ENCODE measurements at regions not wholly inside any gene's neighbourhood (a gene's known extent, or its start where the extent isn't known, plus 50 kb on each side); places are given as distances from the start of the nearest gene placed in this dataset.

DNA sequence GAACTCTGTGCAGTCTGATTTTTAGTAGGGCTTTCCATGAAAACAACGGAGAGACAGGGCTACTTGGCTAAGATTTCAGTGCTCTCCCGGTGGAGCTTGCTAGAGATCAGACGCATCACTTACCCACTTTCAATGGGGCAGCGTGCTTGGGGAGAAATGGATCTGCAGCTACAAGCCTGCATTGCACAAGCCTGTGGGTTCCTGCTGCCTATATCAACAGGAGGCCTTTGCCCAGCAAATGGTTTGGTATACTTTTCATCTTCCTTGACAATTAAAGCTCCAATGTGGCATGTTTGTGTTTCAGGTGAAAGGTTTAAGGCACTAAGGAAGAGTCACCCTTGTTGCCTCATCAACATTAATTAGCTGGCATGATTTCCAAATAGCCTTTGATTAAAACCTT lies 136.0 kb upstream of the FOXQ1 start:
- intact Hi-C loops (cut with micrococcal nuclease; ENCODE audit: unreplicated experiment) (no loop called here), in situ Hi-C loops (cut with MboI) (no loop called here)
- FAIRE-seq (no peak), ATAC-seq (no peak), DNase-seq (ENCODE audit: low read depth, low spot score) (no peak)
- TF ChIP-seq HCFC1 (IDR thresholded peaks at IDR 0.05; ENCODE audit: low read length) (no peak), MEF2B (IDR thresholded peaks at IDR 0.05; ENCODE audit: partially characterized antibody, poor library complexity, severe bottlenecking) (no peak), SRF (IDR thresholded peaks at IDR 0.05; ENCODE audit: low read depth in 2 of 2, low read length in 2 of 2) (no peak), ZNF207 (IDR thresholded peaks at IDR 0.05; ENCODE audit: borderline replicate concordance) (no peak), JUNB (IDR thresholded peaks at IDR 0.05) (no peak)
- TF ChIP-seq, protein P1, sequence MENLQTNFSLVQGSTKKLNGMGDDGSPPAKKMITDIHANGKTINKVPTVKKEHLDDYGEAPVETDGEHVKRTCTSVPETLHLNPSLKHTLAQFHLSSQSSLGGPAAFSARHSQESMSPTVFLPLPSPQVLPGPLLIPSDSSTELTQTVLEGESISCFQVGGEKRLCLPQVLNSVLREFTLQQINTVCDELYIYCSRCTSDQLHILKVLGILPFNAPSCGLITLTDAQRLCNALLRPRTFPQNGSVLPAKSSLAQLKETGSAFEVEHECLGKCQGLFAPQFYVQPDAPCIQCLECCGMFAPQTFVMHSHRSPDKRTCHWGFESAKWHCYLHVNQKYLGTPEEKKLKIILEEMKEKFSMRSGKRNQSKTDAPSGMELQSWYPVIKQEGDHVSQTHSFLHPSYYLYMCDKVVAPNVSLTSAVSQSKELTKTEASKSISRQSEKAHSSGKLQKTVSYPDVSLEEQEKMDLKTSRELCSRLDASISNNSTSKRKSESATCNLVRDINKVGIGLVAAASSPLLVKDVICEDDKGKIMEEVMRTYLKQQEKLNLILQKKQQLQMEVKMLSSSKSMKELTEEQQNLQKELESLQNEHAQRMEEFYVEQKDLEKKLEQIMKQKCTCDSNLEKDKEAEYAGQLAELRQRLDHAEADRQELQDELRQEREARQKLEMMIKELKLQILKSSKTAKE (IDR thresholded peaks at IDR 0.05; ENCODE audit: low read depth, poor library complexity, severe bottlenecking): no peak
- TF ChIP-seq, protein P2, sequence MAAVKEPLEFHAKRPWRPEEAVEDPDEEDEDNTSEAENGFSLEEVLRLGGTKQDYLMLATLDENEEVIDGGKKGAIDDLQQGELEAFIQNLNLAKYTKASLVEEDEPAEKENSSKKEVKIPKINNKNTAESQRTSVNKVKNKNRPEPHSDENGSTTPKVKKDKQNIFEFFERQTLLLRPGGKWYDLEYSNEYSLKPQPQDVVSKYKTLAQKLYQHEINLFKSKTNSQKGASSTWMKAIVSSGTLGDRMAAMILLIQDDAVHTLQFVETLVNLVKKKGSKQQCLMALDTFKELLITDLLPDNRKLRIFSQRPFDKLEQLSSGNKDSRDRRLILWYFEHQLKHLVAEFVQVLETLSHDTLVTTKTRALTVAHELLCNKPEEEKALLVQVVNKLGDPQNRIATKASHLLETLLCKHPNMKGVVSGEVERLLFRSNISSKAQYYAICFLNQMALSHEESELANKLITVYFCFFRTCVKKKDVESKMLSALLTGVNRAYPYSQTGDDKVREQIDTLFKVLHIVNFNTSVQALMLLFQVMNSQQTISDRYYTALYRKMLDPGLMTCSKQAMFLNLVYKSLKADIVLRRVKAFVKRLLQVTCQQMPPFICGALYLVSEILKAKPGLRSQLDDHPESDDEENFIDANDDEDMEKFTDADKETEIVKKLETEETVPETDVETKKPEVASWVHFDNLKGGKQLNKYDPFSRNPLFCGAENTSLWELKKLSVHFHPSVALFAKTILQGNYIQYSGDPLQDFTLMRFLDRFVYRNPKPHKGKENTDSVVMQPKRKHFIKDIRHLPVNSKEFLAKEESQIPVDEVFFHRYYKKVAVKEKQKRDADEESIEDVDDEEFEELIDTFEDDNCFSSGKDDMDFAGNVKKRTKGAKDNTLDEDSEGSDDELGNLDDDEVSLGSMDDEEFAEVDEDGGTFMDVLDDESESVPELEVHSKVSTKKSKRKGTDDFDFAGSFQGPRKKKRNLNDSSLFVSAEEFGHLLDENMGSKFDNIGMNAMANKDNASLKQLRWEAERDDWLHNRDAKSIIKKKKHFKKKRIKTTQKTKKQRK (IDR thresholded peaks at IDR 0.05; ENCODE audit: low read depth, low read length): no peak
- TF ChIP-seq, protein P3, sequence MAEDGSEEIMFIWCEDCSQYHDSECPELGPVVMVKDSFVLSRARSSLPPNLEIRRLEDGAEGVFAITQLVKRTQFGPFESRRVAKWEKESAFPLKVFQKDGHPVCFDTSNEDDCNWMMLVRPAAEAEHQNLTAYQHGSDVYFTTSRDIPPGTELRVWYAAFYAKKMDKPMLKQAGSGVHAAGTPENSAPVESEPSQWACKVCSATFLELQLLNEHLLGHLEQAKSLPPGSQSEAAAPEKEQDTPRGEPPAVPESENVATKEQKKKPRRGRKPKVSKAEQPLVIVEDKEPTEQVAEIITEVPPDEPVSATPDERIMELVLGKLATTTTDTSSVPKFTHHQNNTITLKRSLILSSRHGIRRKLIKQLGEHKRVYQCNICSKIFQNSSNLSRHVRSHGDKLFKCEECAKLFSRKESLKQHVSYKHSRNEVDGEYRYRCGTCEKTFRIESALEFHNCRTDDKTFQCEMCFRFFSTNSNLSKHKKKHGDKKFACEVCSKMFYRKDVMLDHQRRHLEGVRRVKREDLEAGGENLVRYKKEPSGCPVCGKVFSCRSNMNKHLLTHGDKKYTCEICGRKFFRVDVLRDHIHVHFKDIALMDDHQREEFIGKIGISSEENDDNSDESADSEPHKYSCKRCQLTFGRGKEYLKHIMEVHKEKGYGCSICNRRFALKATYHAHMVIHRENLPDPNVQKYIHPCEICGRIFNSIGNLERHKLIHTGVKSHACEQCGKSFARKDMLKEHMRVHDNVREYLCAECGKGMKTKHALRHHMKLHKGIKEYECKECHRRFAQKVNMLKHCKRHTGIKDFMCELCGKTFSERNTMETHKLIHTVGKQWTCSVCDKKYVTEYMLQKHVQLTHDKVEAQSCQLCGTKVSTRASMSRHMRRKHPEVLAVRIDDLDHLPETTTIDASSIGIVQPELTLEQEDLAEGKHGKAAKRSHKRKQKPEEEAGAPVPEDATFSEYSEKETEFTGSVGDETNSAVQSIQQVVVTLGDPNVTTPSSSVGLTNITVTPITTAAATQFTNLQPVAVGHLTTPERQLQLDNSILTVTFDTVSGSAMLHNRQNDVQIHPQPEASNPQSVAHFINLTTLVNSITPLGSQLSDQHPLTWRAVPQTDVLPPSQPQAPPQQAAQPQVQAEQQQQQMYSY (CRISPR knock-in tag; IDR thresholded peaks at IDR 0.05): no peak
- CTCF ChIA-PET: no interaction called here
- Histone ChIP-seq H3K4me1 (ENCODE audit: control insufficient read depth, insufficient read depth, low read length) (no peaks in the 10 kb centered on the region), H3K9me3 (replicated peaks; ENCODE audit: control insufficient read depth, insufficient read depth, low read length) (no peaks in the 10 kb centered on the region), H3K4me2 (ENCODE audit: control insufficient read depth, insufficient read depth) (no peak overlapping the region), H3K27ac (ENCODE audit: control insufficient read depth, insufficient read depth) (no peak overlapping the region), H4K20me1 (ENCODE audit: control insufficient read depth, insufficient read depth) (no peaks in the 10 kb centered on the region), H2AFZ (ENCODE audit: control insufficient read depth, low read depth, low read length) (no peak overlapping the region), H3K9ac (ENCODE audit: control insufficient read depth, insufficient read depth, low read length) (no peak overlapping the region), H3K79me2 (ENCODE audit: control insufficient read depth, insufficient read depth, low read length) (no peaks in the 10 kb centered on the region), H3K27me3 (replicated peaks in 1 of 2; ENCODE audit: control insufficient read depth in 2 of 2, insufficient read depth in 2 of 2, low read length in 1 of 2) (peaks cover 2 to 3% of the 10 kb centered on the region in 2 experiments; a peak in 2 of 4 replicates), H3K36me3 (ENCODE audit: control insufficient read depth in 2 of 2, insufficient read depth in 2 of 2, low read length in 1 of 2) (no peaks in the 10 kb centered on the region), H3K4me3 (no peak overlapping the region)
- WGBS (ENCODE audit: insufficient coverage, insufficient replicate concordance, low lambda C conversion rate, missing lambda C conversion rate): 39% methylated on average over 4 of the region's 4 CpGs
- POLR2A ChIA-PET: no interaction called here
- SMC1A ChIA-PET (ENCODE audit: uncharacterized antibody, unreplicated experiment): no interaction called here
- no TSS peak for BruUV-seq (replicated peaks)
- RAD21 ChIA-PET (ENCODE audit: unreplicated experiment): no interaction called here

All from GM12878 (cell line).